ENCODE measurements at regions not wholly inside any gene's neighbourhood (a gene's known extent, or its start where the extent isn't known, plus 50 kb on each side); places are given as distances from the start of the nearest gene placed in this dataset.

- no TSS peak for BruUV-seq (replicated peaks)
- POLR2A ChIA-PET, result no interaction called here
- Histone ChIP-seq H3K79me2 (ENCODE audit: insufficient read depth, low read depth, low read length) (no peaks in the 10 kb centered on the region), H3K4me2 (ENCODE audit: low read length) (no peak overlapping the region), H3K4me1 (ENCODE audit: insufficient read depth, low read length, poor library complexity, severe bottlenecking) (no peaks in the 10 kb centered on the region), H3K4me3 (ENCODE audit: low read depth, low read length, poor library complexity, severe bottlenecking) (no peak overlapping the region), H2AFZ (ENCODE audit: low read length) (no peak overlapping the region), H3K9me2 (ENCODE audit: insufficient read depth, low read length) (no peaks in the 10 kb centered on the region), H3K36me3 (ENCODE audit: insufficient read depth, low read length) (no peaks in the 10 kb centered on the region), H3K9me3 (ENCODE audit: low read length) (no peaks in the 10 kb centered on the region), H4K20me1 (ENCODE audit: insufficient read depth, low read length) (no peaks in the 10 kb centered on the region), H3K27ac (ENCODE audit: low read depth, low read length, poor library complexity, severe bottlenecking) (no peak overlapping the region)
- CTCF ChIA-PET (ENCODE audit: unreplicated experiment), result no interaction called here
- TF ChIP-seq EZH2phosphoT487 (IDR thresholded peaks at IDR 0.05; ENCODE audit: borderline replicate concordance, low read depth, low read length), result no peak
- no peak for TF ChIP-seq CTCF (conservative IDR thresholded peaks at IDR 0.05; ENCODE audit: low read length)
- DNase-seq (ENCODE audit: low spot score), result no peak
- intact Hi-C loops (cut with micrococcal nuclease; ENCODE audit: unreplicated experiment), result no loop called here
Observed at GRCh38 chr4:35562861-35563260, 681.5 kb downstream of the ARAP2 start.

GRCh38 chr4:35565640-35566039, 678.7 kb downstream of the ARAP2 start:
- TF ChIP-seq EZH2phosphoT487 (IDR thresholded peaks at IDR 0.05; ENCODE audit: borderline replicate concordance, low read depth, low read length) (no peak), CTCF (conservative IDR thresholded peaks at IDR 0.05; ENCODE audit: low read length) (no peak)
- H3K36me3 ChIP-seq (ENCODE audit: insufficient read depth, low read length), result no peaks in the 10 kb centered on the region
- intact Hi-C loops (cut with micrococcal nuclease; ENCODE audit: unreplicated experiment), result no loop called here

GRCh38 chr4:35591035-35591434, 653.3 kb downstream of the ARAP2 start:
- no peaks in the 10 kb centered on the region for H3K9me3 ChIP-seq (ENCODE audit: low read length)
- TF ChIP-seq CTCF (conservative IDR thresholded peaks at IDR 0.05; ENCODE audit: low read length) (no peak), EZH2phosphoT487 (IDR thresholded peaks at IDR 0.05; ENCODE audit: borderline replicate concordance, low read depth, low read length) (no peak)
- no TSS peak for BruUV-seq (replicated peaks)

More at GRCh38 chr4:35565640-35566039, 678.7 kb downstream of the ARAP2 start:
- Histone ChIP-seq H3K9me2 (ENCODE audit: insufficient read depth, low read length) (no peaks in the 10 kb centered on the region), H3K27ac (ENCODE audit: low read depth, low read length, poor library complexity, severe bottlenecking) (no peak overlapping the region), H3K79me2 (ENCODE audit: insufficient read depth, low read depth, low read length) (no peaks in the 10 kb centered on the region), H3K9me3 (ENCODE audit: low read length) (no peaks in the 10 kb centered on the region), H3K4me2 (ENCODE audit: low read length) (no peak overlapping the region), H3K4me3 (ENCODE audit: low read depth, low read length, poor library complexity, severe bottlenecking) (no peak overlapping the region), H2AFZ (ENCODE audit: low read length) (no peak overlapping the region), H3K4me1 (ENCODE audit: insufficient read depth, low read length, poor library complexity, severe bottlenecking) (no peaks in the 10 kb centered on the region), H4K20me1 (ENCODE audit: insufficient read depth, low read length) (no peaks in the 10 kb centered on the region)
- DNase-seq (ENCODE audit: low spot score), result no peak
- POLR2A ChIA-PET, result no interaction called here
- BruUV-seq (replicated peaks), result no TSS peak
- CTCF ChIA-PET (ENCODE audit: unreplicated experiment), result no interaction called here

More at GRCh38 chr4:35591035-35591434, 653.3 kb downstream of the ARAP2 start:
- ChIA-PET POLR2A (no interaction called here), CTCF (ENCODE audit: unreplicated experiment) (no interaction called here)
- H3K79me2 ChIP-seq (ENCODE audit: insufficient read depth, low read depth, low read length), result no peaks in the 10 kb centered on the region
- H3K9me2 ChIP-seq (ENCODE audit: insufficient read depth, low read length), result no peaks in the 10 kb centered on the region
- no peak for DNase-seq (ENCODE audit: low spot score)
- no peaks in the 10 kb centered on the region for H4K20me1 ChIP-seq (ENCODE audit: insufficient read depth, low read length)
- no peaks in the 10 kb centered on the region for H3K36me3 ChIP-seq (ENCODE audit: insufficient read depth, low read length)
- H2AFZ ChIP-seq (ENCODE audit: low read length), result no peak overlapping the region
- no peak overlapping the region for H3K4me3 ChIP-seq (ENCODE audit: low read depth, low read length, poor library complexity, severe bottlenecking)
- H3K4me1 ChIP-seq (ENCODE audit: insufficient read depth, low read length, poor library complexity, severe bottlenecking), result no peaks in the 10 kb centered on the region
- H3K4me2 ChIP-seq (ENCODE audit: low read length), result no peak overlapping the region
- intact Hi-C loops (cut with micrococcal nuclease; ENCODE audit: unreplicated experiment), result no loop called here
- H3K27ac ChIP-seq (ENCODE audit: low read depth, low read length, poor library complexity, severe bottlenecking), result no peak overlapping the region
